HepG2 (cell line): ENCODE measurements at regions not wholly inside any gene's neighbourhood (a gene's known extent, or its start where the extent isn't known, plus 50 kb on each side); places are given as distances from the start of the nearest gene placed in this dataset.

ENCODE experiments used
- ATAC-seq: fragments of 200-7000 bp; cut with Tn5 transposase; 3 replicates; pipeline ENCODE4 v1.9.1; 2020; ENCODE audit warnings: mild to moderate bottlenecking, moderate library complexity
- BruUV-seq: library from RNA; stranded (reverse); fragments of 400-500 nt; replicated peaks from 2 replicates; lab custom pipeline; 2021; lab: Mats Ljungman, UMichigan
- CTCF ChIA-PET: fragments of 300-600 bp; formaldehyde crosslinking; extraction: SDS; loops from one replicate; lab custom pipeline; 2021; ENCODE audit warnings: low total read pairs, inconsistent platforms, low intra/inter-chr PET ratio; lab: Yijun Ruan, JAX
- POLR2A ChIA-PET: fragments of 350-600 bp; sonication (Branson Sonifier 250); formaldehyde crosslinking; loops from one replicate; lab custom pipeline; 2020; ENCODE audit warnings: antibody characterized with exemption, inconsistent platforms; lab: Yijun Ruan, JAX
- DNase-seq: peaks from one replicate; pipeline ENCODE4 v3.0.0-alpha.2; 2015; ENCODE audit warnings: low spot score
- FAIRE-seq: peaks from 3 replicates; lab custom pipeline; 2011; peaks lifted over from hg19 to GRCh38; lab: Jason Lieb, UNC
- H2AFZ ChIP-seq: one replicate; pipeline ENCODE4 v1.6.1; 2011; ENCODE audit warnings: low read length, inconsistent platforms
- H3K27ac ChIP-seq: fragments of 300-600 bp; 3 replicates; pipeline ENCODE4 v1.8.0; 2011; ENCODE audit warnings: mixed run types, mild to moderate bottlenecking, mixed read lengths, low read length, inconsistent platforms; ENCODE audit not compliant: insufficient read depth; ENCODE audit errors: extremely low read length
- H3K27me3 ChIP-seq, 2 experiments: fragments of 200-600 bp in 1 of 2; 2 replicates in 1 of 2; 3 replicates in 1 of 2; pipeline versions ENCODE4 v1.6.0 to v1.8.0; 2011; ENCODE audit warnings: low read length in 2 of 2, mild to moderate bottlenecking in 2 of 2, moderate library complexity in 2 of 2, inconsistent platforms in 1 of 2; ENCODE audit not compliant: insufficient read depth in 2 of 2, control insufficient read depth in 1 of 2
- H3K36me3 ChIP-seq, 2 experiments: fragments of 200-600 bp in 1 of 2; replicated peaks in 1 of 2; 2 replicates in 1 of 2; 3 replicates in 1 of 2; pipeline versions ENCODE4 v1.5.1 to v1.8.0; 2011; ENCODE audit warnings: low read length in 2 of 2, inconsistent platforms in 1 of 2; ENCODE audit not compliant: insufficient read depth in 2 of 2, control insufficient read depth in 1 of 2
- H3K4me1 ChIP-seq: 2 replicates; pipeline ENCODE4 v1.5.1; 2012; ENCODE audit warnings: low read length, inconsistent platforms; ENCODE audit not compliant: insufficient read depth
- H3K4me2 ChIP-seq: 2 replicates; pipeline ENCODE4 v1.6.0; 2011; ENCODE audit warnings: low read depth, low read length, inconsistent platforms
- H3K4me3 ChIP-seq, 3 experiments: fragments of 200-600 bp in 1 of 3; sonication (generic), shearing (Covaris generic) in 1 of 3; replicated peaks in 1 of 3; 2 replicates each; pipeline ENCODE4 v1.5.1; 2011 to 2016; ENCODE audit warnings: low read length in 3 of 3, inconsistent platforms in 2 of 3, low read depth in 2 of 3, mild to moderate bottlenecking in 2 of 3, control low read depth in 1 of 3, mixed read lengths in 1 of 3; ENCODE audit not compliant: insufficient read depth in 1 of 3
- H3K79me2 ChIP-seq: one replicate; pipeline ENCODE4 v1.6.1; 2011; ENCODE audit warnings: low read length, inconsistent platforms; ENCODE audit not compliant: insufficient read depth
- H3K9ac ChIP-seq: 2 replicates; pipeline ENCODE4 v1.6.0; 2011; ENCODE audit warnings: mild to moderate bottlenecking, low read depth, low read length, inconsistent platforms; ENCODE audit not compliant: insufficient read depth
- H3K9me3 ChIP-seq: 2 replicates; pipeline ENCODE4 v1.5.1; 2012; ENCODE audit warnings: mild to moderate bottlenecking, low read length
- H4K20me1 ChIP-seq: 2 replicates; pipeline ENCODE4 v1.6.0; 2011; ENCODE audit warnings: inconsistent platforms, mild to moderate bottlenecking, low read length, moderate library complexity; ENCODE audit not compliant: insufficient read depth
- CREM ChIP-seq, 2 experiments: sonication (generic) in 1 of 2; formaldehyde crosslinking in 1 of 2; IDR thresholded peaks; 2 replicates each; pipeline versions ENCODE4 v1.4.0 to v1.6.1; 2016 to 2020; ENCODE audit warnings: antibody characterized with exemption in 1 of 2, mild to moderate bottlenecking in 1 of 2, missing genetic modification reagents in 1 of 2
- DBP ChIP-seq: sonication (generic); formaldehyde crosslinking; IDR thresholded peaks from 2 replicates; pipeline ENCODE4 v1.4.0; 2020; ENCODE audit warnings: missing genetic modification reagents; ENCODE audit errors: not compliant biosample characterization
- HOXA9 ChIP-seq: sonication (generic); formaldehyde crosslinking; IDR thresholded peaks from 2 replicates; pipeline ENCODE4 v1.8.1; 2022; ENCODE audit warnings: missing genetic modification reagents, mild to moderate bottlenecking, moderate library complexity, borderline replicate concordance
- MIER3 ChIP-seq: IDR thresholded peaks from 2 replicates; pipeline ENCODE4 v1.6.1; 2016; ENCODE audit warnings: missing compliant biosample characterization, borderline replicate concordance
- NFRKB ChIP-seq: fragments of 450-650 bp; IDR thresholded peaks from 2 replicates; pipeline ENCODE4 v1.6.1; 2017
- SNAI1 ChIP-seq: sonication (generic); formaldehyde crosslinking; IDR thresholded peaks from 2 replicates; pipeline ENCODE4 v1.5.0; 2020; ENCODE audit warnings: mild to moderate bottlenecking, missing genetic modification reagents, borderline replicate concordance
- SOX6 ChIP-seq, 2 experiments: fragments of 450-650 bp in 1 of 2; sonication (generic) in 1 of 2; formaldehyde crosslinking in 1 of 2; IDR thresholded peaks; 2 replicates each; pipeline versions ENCODE4 v1.4.0 to v1.6.1; 2017 to 2020; ENCODE audit warnings: antibody characterized with exemption in 1 of 2, mild to moderate bottlenecking in 1 of 2, missing genetic modification reagents in 1 of 2
- SP4 ChIP-seq: sonication (generic); formaldehyde crosslinking; IDR thresholded peaks from 2 replicates; pipeline ENCODE4 v1.8.1; 2023; ENCODE audit warnings: mild to moderate bottlenecking, missing genetic modification reagents
- SRY ChIP-seq: sonication (generic); formaldehyde crosslinking; IDR thresholded peaks from 2 replicates; pipeline ENCODE4 v1.8.0; 2022; ENCODE audit warnings: mild to moderate bottlenecking, missing genetic modification reagents
- TAF1 ChIP-seq: sonication (generic); formaldehyde crosslinking; IDR thresholded peaks from 2 replicates; pipeline ENCODE4 v1.4.0; 2020; ENCODE audit warnings: missing genetic modification reagents
- XRCC5 ChIP-seq: fragments of 200-400 bp; formaldehyde crosslinking; optimal IDR thresholded peaks from 2 replicates; pipeline ENCODE3; 2017; ENCODE audit warnings: mild to moderate bottlenecking, low read length
- ZFP36L2 ChIP-seq: sonication (generic); formaldehyde crosslinking; IDR thresholded peaks from 2 replicates; pipeline ENCODE4 v1.4.0; 2020; ENCODE audit warnings: missing genetic modification reagents
- ZMAT3 ChIP-seq: sonication (generic); formaldehyde crosslinking; conservative IDR thresholded peaks from 2 replicates; pipeline ENCODE4 v1.7.0; 2021; ENCODE audit warnings: missing genetic modification reagents
- ZNF121 ChIP-seq: sonication (generic); formaldehyde crosslinking; IDR thresholded peaks from 2 replicates; pipeline ENCODE4 v1.5.0; 2020; ENCODE audit warnings: mild to moderate bottlenecking, missing genetic modification reagents
- ZNF431 ChIP-seq: sonication (generic); formaldehyde crosslinking; IDR thresholded peaks from 2 replicates; pipeline ENCODE4 v1.9.0; 2022; ENCODE audit warnings: missing genetic modification reagents, low read depth, mild to moderate bottlenecking, borderline replicate concordance
- ZNF639 ChIP-seq: conservative IDR thresholded peaks from 2 replicates; pipeline ENCODE4 v1.6.1; 2018; ENCODE audit warnings: missing genetic modification reagents
- WGBS: methylation state at CpG from one replicate; pipeline ENCODE4 v1.1.6; 2017; ENCODE audit warnings: low lambda C conversion rate; 5-methylcytosine and 5-hydroxymethylcytosine counted together
- in situ Hi-C: cut with HindIII; loops from 2 replicates; pipeline ENCODE4 v1.10.0; 2017; ENCODE audit warnings: low pct_unique_long_range_greater_than_20kb; ENCODE audit not compliant: extremely low pct_ligation_motif_present
- intact Hi-C: fragments of 100-400 bp; cut with micrococcal nuclease; formaldehyde crosslinking; loops from one replicate; pipeline ENCODE4 v1.10.0; 2022; ENCODE audit not compliant: unreplicated experiment
- TF ChIP-seq, protein P1 (sequence below): sonication (generic); formaldehyde crosslinking; IDR thresholded peaks from 2 replicates; pipeline ENCODE4 v1.5.0; 2020; ENCODE audit warnings: mild to moderate bottlenecking, missing genetic modification reagents
- TF ChIP-seq, protein P2 (sequence below): sonication (generic); formaldehyde crosslinking; IDR thresholded peaks from 2 replicates; pipeline ENCODE4 v1.5.0; 2020; ENCODE audit warnings: missing genetic modification reagents, mild to moderate bottlenecking, borderline replicate concordance

GRCh38 chr2:12361506-12361905 is 355.2 kb upstream of the TRIB2 start:
- ChIA-PET CTCF (no interaction called here), POLR2A (no interaction called here)
- BruUV-seq = no TSS peak
- H3K4me1 ChIP-seq = no peaks in the 10 kb centered on the region
- no peak overlapping the region for H2AFZ ChIP-seq
- no peaks in the 10 kb centered on the region for H4K20me1 ChIP-seq
- intact Hi-C loops (no loop called here), in situ Hi-C loops (no loop called here)
- H3K4me3 ChIP-seq = no peak overlapping the region
- H3K9me3 ChIP-seq = no peaks in the 10 kb centered on the region
- ATAC-seq (no peak), FAIRE-seq (no peak), DNase-seq (no peak)
- H3K4me2 ChIP-seq = no peak overlapping the region
- H3K27me3 ChIP-seq = no peaks in the 10 kb centered on the region
- H3K36me3 ChIP-seq = no peaks in the 10 kb centered on the region
- 9% methylated on average over 4 of the region's 4 CpGs for WGBS
- H3K27ac ChIP-seq = no peak overlapping the region
- no peak overlapping the region for H3K9ac ChIP-seq
- H3K79me2 ChIP-seq = no peaks in the 10 kb centered on the region
- TF ChIP-seq ZNF431 (CRISPR knock-in tag) (no peak), ZFP36L2 (CRISPR knock-in tag) (no peak), ZNF121 (no peak), SRY (CRISPR knock-in tag) (no peak), ZMAT3 (CRISPR knock-in tag) (no peak), XRCC5 (no peak), CREM (IDR thresholded peaks at IDR 0.05) (no peak), CREM (CRISPR knock-in tag; IDR thresholded peaks at IDR 0.05) (no peak), SOX6 (IDR thresholded peaks at IDR 0.05) (no peak), SOX6 (CRISPR knock-in tag; IDR thresholded peaks at IDR 0.05) (no peak), ZNF639 (CRISPR knock-in tag) (no peak), SNAI1 (CRISPR knock-in tag) (no peak), SP4 (CRISPR knock-in tag) (no peak), NFRKB (no peak), MIER3 (CRISPR knock-in tag) (no peak), DBP (CRISPR knock-in tag) (no peak), TAF1 (CRISPR knock-in tag) (no peak), HOXA9 (CRISPR knock-in tag) (no peak)
- TF ChIP-seq, protein P1, sequence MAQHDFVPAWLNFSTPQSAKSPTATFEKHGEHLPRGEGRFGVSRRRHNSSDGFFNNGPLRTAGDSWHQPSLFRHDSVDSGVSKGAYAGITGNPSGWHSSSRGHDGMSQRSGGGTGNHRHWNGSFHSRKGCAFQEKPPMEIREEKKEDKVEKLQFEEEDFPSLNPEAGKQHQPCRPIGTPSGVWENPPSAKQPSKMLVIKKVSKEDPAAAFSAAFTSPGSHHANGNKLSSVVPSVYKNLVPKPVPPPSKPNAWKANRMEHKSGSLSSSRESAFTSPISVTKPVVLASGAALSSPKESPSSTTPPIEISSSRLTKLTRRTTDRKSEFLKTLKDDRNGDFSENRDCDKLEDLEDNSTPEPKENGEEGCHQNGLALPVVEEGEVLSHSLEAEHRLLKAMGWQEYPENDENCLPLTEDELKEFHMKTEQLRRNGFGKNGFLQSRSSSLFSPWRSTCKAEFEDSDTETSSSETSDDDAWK (CRISPR knock-in tag) = no peak
- TF ChIP-seq, protein P2, sequence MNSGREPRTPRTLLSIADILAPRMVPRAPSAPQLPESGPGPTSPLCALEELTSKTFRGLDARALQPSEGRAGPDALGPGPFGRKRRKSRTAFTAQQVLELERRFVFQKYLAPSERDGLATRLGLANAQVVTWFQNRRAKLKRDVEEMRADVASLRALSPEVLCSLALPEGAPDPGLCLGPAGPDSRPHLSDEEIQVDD (CRISPR knock-in tag) = no peak
